ENCODE measurements at regions not wholly inside any gene's neighbourhood (a gene's known extent, or its start where the extent isn't known, plus 50 kb on each side); places are given as distances from the start of the nearest gene placed in this dataset.
"Not testable (repeated sequence)": the region's sequence is repeated elsewhere in the genome, so short reads cannot be mapped to it uniquely, and the experiment has no call there.

- DNase-seq: no peak
These were observed 149.3 kb upstream of the ETV3 start for GRCh38 chr1:157287462-157287861.

DNA sequence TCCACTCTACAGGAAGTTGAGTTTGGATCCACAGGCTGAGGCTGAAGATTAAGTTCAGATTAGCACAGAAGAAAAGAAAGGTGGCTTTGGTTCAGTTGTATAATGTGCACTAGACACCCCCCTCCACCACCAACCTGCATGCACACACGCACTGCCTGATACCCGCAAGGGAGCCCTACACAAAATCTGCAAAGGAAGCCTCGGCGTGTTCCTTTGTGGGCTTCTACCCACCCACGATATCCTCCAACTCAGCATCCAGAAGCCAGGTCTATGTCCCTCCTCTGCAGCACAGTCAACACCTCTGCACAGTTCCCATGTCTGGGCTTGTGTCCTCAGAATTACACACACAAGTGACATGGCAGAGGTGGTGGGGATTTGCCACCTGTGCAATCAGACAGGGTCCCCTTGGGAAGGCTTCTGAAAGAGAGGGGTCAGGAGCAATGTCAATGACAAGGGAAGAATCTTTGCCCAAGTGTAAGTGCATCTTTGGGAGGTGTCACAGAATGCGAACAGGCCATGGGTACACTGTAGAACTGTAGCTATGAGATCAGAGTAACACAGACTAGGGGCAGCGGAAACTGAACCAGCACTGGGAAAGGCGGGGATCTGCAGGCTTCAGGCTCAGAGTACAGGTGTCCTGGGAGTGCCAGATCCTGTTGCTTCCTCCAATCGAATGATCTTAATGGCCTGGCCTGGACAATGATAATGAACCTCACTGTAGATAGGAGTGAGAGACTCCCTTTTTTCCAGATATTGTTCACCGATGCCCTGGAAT, 148.6 kb upstream of the ETV3 start:
- DNase-seq: no peak

- no peak for DNase-seq
These were observed 147.9 kb upstream of the ETV3 start for GRCh38 chr1:157286096-157286495.

DNA sequence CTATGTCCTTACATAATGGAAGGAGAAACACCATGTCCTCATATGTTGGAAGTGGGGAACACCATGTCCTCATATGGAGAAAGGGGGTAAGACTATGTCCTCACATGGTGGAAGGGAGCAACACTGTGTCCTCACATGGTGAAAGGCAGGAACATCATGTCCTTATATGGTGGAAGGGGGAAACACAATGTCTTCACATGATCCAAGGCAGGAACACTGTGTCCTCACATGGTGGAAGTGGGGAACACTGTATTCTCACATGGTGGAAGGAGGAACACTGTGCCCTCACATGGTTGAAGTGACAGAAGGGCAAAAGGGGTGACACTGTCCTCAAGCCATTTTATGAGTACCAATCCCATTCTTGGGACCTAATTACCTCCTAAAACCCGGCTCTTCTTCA, 146.3 kb upstream of the ETV3 start:
- no peak for DNase-seq

DNA sequence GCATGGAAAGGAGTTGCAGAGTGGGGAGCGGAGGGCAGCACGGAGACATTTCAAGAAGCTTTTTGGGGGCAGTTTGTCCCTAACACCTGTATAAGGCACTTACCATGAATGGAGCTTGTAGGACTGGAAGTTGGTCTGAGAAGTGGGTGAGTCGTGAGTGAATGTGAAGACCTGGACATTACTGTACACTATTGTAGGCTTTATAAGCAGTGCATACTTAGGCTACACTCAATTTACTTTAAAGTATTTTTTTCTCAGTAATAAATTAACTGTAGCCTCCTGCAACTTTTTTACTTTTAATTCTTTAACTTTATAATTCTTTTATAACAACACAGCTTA, 141.6 kb upstream of the ETV3 start:
- DNase-seq: no peak

DNA sequence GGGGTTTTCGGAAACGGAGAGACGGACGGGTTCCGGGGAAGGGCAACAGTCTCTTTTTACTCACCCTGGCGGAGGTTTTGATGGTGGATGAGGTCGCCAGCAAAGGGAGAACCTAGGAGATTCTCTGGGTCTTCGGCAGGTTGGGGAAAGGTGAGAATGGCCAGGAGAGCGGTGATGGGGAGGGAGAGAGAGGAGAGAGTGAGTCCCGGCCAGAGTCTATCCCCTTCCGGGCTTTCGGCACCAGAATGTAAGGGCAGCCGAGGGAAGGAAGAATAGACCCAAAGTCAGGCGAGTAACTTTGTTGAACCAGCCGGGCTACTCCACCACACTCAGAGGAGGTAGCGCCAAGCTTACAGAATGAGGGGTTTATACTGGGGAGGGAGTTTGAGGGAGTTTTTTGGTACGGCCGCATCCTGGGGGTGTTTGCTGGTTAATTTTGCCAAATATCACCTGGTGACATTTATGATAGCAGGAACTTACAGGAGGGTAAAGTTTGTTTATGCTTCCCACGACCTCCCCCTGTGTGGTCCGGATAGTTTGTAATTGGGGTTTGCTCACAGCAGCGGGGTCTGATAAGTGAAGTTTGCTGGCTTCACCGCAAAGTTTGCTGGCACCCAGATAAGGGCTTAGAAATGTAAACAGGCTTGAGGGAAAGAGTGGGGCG, 141.1 kb upstream of the ETV3 start:
- no peak for DNase-seq

DNA sequence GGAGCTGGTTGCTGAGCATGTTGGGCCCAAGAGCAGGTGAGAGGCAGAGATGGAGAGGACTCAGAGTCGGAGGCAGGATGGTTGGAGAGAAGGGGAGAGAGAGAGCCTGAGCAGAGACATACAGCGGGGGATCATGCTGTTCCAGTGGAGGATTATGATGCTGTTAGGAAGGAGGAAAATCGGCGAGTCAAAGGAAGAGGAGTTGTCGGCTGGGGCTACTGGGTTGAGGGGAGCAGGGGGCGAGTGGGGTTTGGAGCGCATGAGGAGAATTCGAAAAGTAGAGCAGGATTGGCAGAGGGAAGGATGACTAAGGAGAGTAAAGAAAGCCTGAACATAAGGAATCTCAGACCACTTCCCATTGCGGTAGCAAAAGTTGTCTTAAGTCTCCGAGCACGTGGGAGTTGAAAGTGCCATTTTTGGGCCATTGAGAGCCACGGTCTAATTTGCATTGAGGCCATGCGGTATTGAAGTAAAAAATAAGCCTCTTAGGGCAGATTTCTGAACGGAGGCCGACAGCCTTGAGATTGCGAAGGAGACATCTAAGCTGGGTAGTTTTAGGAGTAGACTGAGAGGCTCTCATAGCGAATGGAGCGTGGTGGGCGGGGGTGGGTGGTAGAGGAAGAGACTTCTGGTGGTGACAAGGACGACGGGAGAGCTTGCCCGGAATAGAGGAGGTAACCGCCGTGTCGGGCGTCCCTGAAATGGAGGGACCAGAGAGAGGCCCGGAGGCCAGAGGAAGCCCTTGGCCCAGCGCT, 140.4 kb upstream of the ETV3 start:
- DNase-seq: no peak

- no peak for DNase-seq
These were observed 139.7 kb upstream of the ETV3 start for GRCh38 chr1:157277913-157278312.

DNA sequence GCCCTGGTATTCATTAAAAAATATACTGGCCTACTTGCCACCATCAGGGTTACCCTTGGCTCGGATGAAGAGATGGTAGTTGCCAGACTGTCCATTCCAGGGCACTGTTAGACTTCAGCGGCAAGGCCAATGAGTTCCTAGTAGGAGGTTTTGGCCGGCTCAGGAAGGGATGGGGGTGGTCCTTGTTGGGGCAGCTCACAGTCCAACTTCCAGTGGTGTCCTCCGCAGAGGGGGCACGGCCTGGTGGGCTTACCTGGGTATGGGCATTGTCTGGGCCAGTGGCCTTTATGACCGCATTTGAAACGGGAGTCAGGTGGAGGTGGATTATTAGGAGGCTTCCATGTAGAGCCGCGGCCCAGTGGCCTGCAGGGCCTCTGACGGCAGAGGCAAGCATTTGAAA, 139.1 kb upstream of the ETV3 start:
- no peak for DNase-seq

DNA sequence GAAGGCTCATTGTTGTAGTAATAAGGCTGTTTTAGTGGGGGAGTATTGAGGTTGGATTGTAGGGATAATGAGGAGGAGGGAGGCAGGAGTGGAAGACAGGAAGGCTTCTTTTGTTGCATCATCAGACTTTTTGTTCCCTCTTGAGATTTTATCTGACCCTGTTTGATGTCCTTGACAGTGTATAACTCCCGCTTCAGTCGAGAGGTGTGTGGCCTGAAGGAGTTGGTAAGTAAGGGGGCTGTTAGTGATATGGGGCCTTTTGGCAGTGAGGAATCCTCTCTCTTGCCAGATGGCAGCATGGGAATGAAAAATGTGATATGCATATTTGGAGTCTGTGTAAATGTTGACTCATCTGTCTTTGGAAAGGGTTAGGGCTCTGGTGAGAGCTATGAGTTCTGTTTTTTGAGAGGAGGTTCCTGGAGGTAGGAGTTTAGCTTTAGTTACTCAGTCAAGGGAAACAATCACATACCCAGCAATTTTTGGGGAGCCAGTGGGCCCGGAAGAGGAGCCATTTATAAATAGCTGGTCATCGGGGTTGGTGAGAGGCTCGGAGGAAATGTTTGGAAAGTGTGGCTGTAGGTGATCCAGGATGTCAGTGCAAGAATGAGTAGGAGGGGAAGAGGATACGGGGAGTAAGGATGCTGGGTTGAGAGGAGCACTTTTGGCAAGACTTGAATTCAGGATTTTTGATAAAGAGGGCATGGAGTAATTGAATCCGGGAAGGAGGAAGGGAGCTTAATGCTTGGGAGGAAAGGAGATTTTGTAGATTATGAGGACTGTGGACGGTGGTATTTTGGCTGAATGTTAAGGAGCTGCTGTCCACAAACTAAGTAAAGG, 136.7 kb upstream of the ETV3 start:
- no peak for DNase-seq

DNA sequence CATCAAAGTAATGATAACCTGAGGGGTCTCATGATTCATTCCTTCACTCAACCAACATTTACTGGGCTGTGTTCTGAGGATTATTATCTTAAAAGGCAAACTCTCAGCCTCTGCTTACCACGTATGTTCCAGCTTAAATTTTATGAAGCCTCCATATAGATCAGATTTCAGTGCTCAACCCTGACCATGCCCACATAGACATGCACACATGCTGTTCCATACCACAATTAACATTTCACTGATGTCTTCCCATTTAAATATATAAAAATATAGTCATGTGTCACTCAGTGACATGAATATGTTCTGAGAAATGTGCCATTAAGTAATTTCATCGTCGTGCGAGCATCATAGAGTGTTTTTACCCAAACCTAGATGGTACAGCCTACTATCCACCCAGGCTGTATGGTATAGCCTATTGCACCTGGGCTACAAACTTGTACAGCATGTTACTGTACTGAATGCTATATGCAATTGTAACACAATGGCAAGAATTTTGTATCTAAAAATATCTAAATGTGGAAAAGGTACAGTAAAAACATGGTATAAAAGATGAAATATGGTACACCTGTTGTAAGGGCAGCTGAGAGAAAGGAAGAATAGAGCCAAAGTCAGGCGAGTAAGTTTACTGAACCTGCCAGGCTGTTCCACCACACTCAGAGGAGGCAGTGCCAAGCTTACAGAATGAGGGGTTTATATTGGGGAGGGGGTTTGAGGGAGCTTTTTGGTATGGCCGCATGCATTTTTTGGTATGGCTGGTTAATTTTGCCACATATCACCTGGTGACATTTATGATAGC, 134.7 kb upstream of the ETV3 start:
- no peak for DNase-seq

- no peak for DNase-seq
These were observed 134.1 kb upstream of the ETV3 start for GRCh38 chr1:157272264-157272663.

- no peak for DNase-seq
These were observed 132.6 kb upstream of the ETV3 start for GRCh38 chr1:157270705-157271274.

DNA sequence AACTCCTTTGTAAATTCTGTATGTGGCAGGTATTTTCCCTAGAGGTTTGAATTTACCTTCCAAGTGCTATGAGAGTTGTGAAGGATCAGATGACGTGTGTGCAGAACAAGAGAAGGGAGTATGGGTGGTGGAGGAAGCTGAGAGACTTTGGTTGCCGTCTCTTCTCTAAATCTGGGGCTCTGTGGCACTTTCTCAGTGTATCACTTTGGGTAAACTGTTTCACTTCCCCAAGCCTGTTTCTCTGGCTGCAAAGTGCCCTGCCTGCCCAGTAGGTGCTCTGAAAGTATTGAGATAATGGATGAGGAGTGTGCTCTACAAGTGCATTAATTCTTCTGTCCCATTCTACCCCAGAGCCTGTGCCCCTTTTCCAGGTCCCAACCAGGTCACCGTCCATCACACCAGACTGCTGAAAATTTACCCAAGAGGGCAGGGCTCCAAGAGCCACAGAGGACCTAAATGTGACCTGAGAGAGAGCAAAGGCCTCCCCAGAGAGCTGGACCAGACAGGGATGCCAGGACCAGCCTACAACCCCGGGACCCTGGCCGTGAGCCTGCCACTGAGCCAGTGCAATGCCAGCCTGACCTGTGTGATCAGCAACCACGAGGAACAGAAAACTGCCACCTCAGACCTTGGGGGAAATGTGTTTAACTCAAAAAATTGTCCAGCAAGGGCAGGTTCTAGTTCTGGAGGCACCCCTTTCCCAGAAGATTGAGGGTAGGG, 131.6 kb upstream of the ETV3 start:
- DNase-seq: no peak

DNA sequence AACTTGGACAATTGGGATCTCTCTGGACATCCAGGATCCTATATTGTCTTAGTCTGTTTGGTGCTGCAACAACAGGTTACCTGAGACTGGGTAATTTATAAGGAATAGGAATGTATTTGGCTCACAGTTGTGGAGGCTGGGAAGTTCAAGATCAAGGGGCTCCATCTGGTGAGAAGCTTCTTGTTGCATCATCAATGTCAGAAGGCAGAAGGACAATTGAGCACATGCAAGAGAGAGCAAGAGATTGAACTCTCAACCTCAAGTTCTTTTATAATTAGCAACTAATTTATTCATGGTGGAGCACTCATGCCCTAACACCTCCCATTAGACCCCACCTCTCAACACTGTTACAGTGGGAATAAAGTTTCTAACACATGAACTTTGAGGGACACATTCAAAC, 124.7 kb upstream of the ETV3 start:
- DNase-seq: no peak

DNA sequence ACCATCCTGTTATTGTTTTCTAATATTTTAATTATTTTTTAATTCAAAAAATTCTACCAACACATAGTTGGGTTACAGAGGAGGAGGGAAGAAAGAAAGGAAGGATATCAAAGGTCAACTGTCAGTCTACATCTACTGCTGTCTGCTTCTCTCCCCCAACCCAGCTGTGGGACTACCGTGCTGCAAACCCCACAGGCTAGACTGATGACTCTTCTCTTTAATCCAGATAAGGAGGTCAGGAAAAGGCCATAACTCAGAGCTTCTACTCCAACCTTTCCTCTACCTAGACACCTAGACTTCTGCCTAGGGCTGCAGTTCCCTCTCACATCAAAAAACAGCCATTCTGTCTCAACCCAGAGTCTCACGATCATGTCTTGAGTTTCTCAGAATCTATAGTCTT, 124.2 kb upstream of the ETV3 start:
- DNase-seq: no peak

DNA sequence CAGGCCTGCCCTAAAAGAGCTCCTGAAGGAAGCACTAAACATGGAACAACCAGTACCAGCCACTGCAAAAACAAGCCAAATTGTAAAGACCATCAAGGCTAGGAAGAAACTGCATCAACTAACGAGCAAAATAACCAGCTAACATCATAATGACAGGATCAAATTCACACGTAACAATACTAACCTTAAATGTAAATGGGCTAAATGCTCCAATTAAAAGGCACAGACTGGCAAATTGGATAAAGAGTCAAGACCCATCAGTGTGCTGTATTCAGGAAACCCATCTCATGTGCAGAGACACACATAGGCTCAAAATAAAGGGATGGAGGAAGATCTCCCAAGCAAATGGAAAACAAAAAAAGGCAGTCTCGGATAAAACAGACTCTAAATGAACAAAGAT, 117.7 kb upstream of the ETV3 start:
- not testable (repeated sequence) for DNase-seq

DNA sequence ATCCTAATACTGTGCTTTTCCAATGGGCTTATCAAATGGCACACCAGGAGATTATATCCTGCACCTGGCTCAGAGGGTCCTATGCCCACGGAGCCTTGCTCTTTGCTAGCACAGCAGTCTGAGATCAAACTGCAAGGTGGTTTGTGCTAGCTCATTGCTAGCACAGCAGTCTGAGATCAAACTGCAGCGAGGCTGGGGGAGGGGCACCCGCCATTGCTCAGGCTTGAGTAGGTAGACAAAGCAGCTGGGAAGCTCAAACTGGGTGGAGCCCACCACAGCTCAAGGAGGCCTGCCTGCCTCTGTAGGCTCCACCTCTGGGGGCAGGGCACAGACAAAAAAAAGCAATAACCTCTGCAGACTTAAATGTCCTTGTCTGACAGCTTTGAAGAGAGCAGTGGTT, 116.0 kb upstream of the ETV3 start:
- DNase-seq: not testable (repeated sequence)

- no peak for DNase-seq
These were observed 114.3 kb upstream of the ETV3 start for GRCh38 chr1:157252473-157252872.

GRCh38 chr1:157249739-157250138, 111.5 kb upstream of the ETV3 start:
- DNase-seq: no peak

DNA sequence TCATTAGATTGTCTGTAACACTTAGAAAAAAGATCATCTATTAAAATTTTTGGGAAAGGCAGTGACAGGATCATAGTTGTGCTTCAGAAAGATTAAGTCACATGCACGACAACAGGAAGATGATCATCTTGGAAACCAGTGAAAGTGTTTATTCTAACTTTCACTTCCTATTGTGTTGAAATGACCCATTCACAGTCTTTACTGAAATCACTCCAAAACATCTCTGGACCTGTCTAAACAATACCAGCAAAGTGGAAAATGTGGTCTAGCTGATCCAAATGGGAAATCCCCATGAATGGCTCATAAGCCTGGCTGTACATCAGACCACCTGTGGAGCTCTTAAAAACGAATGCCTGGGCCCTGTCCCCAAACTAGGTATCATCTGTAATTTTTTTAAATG, 111.1 kb upstream of the ETV3 start:
- DNase-seq: no peak

DNA sequence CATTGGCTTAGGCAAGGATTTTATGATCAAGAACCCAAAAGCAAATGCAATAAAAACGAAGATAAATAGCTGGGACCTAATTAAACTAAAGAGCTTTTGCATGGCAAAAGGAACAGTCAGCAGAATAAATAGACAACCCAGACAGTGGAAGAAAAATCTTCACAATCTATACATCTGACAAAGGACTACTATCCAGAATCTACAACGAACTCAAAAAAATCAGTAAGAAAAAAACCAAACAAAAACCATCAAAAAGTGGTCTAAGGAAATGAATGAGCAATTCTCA, 109.5 kb upstream of the ETV3 start:
- DNase-seq: not testable (repeated sequence)

All from GF-D8 (cell line).